Glutamatergic neuron (in vitro differentiated cells): ENCODE measurements at regions not wholly inside any gene's neighbourhood (a gene's known extent, or its start where the extent isn't known, plus 50 kb on each side); places are given as distances from the start of the nearest gene placed in this dataset.

ENCODE experiments used
- DNase-seq: peaks from one replicate; pipeline ENCODE4 v3.0.0; 2022
- H3K27ac Mint-ChIP-seq: one replicate; pipeline ENCODE4 v1.8.0; 2020; ENCODE audit warnings: mild to moderate bottlenecking, mixed read lengths, inconsistent platforms; ENCODE audit not compliant: unreplicated experiment
- H3K27me3 Mint-ChIP-seq: one replicate; pipeline ENCODE4 v1.8.0; 2020; ENCODE audit warnings: mild to moderate bottlenecking, moderate library complexity, mixed read lengths, inconsistent platforms; ENCODE audit not compliant: unreplicated experiment
- H3K36me3 Mint-ChIP-seq: one replicate; pipeline ENCODE4 v1.8.0; 2020; ENCODE audit warnings: mild to moderate bottlenecking, mixed read lengths, inconsistent platforms; ENCODE audit not compliant: unreplicated experiment
- H3K4me1 Mint-ChIP-seq: one replicate; pipeline ENCODE4 v1.8.0; 2020; ENCODE audit warnings: mild to moderate bottlenecking, low read depth, mixed read lengths, inconsistent platforms; ENCODE audit not compliant: unreplicated experiment
- H3K4me3 Mint-ChIP-seq: one replicate; pipeline ENCODE4 v1.8.0; 2020; ENCODE audit warnings: mild to moderate bottlenecking, mixed read lengths, inconsistent platforms; ENCODE audit not compliant: unreplicated experiment
- H3K9me3 Mint-ChIP-seq: one replicate; pipeline ENCODE4 v1.8.0; 2020; ENCODE audit warnings: mild to moderate bottlenecking, moderate library complexity, mixed read lengths, inconsistent platforms; ENCODE audit not compliant: unreplicated experiment
- CTCF ChIP-seq: fragments of 200-600 bp; sonication (generic); IDR thresholded peaks from one replicate; pipeline ENCODE4 v1.5.0; 2021; ENCODE audit not compliant: partially characterized antibody, unreplicated experiment

- Mint-ChIP-seq H3K36me3 (peaks cover 5% of the 10 kb centered on the region), H3K4me3 (no peak overlapping the region), H3K27ac (no peak overlapping the region), H3K27me3 (peaks cover 2% of the 10 kb centered on the region), H3K9me3 (peaks cover 3% of the 10 kb centered on the region), H3K4me1 (no peaks in the 10 kb centered on the region)
- no peak for DNase-seq
- TF ChIP-seq CTCF: no peak
Measured at GRCh38 chr11:71357414-71357813, 90.8 kb downstream of the DHCR7 start.

GRCh38 chr11:71356904-71357303, 91.3 kb downstream of the DHCR7 start:
- no peak overlapping the region for H3K27ac Mint-ChIP-seq
- no peaks in the 10 kb centered on the region for H3K4me1 Mint-ChIP-seq
- peaks cover 3% of the 10 kb centered on the region for H3K9me3 Mint-ChIP-seq
- H3K27me3 Mint-ChIP-seq: peaks cover 2% of the 10 kb centered on the region
- DNase-seq: no peak
- TF ChIP-seq CTCF: no peak
- no peak overlapping the region for H3K4me3 Mint-ChIP-seq
- peaks cover 5% of the 10 kb centered on the region for H3K36me3 Mint-ChIP-seq

GRCh38 chr11:71356280-71356876, 91.8 kb downstream of the DHCR7 start:
- TF ChIP-seq CTCF: no peak
- no peak overlapping the region for H3K4me3 Mint-ChIP-seq
- H3K36me3 Mint-ChIP-seq: peaks cover 5% of the 10 kb centered on the region
- H3K9me3 Mint-ChIP-seq: peaks cover 3% of the 10 kb centered on the region
- H3K27ac Mint-ChIP-seq: no peak overlapping the region
- H3K27me3 Mint-ChIP-seq: peaks cover 2% of the 10 kb centered on the region
- no peak for DNase-seq
- H3K4me1 Mint-ChIP-seq: no peaks in the 10 kb centered on the region

GRCh38 chr11:71355281-71355680, 92.9 kb downstream of the DHCR7 start:
- no peak for DNase-seq
- no peak for TF ChIP-seq CTCF
- Mint-ChIP-seq H3K36me3 (peaks cover 5% of the 10 kb centered on the region), H3K4me1 (no peaks in the 10 kb centered on the region), H3K27me3 (peaks cover 2% of the 10 kb centered on the region), H3K9me3 (peaks cover 3% of the 10 kb centered on the region), H3K27ac (no peak overlapping the region), H3K4me3 (no peak overlapping the region)

- no peak for TF ChIP-seq CTCF
- Mint-ChIP-seq H3K27me3 (peaks cover 2% of the 10 kb centered on the region), H3K4me1 (no peaks in the 10 kb centered on the region), H3K27ac (no peak overlapping the region), H3K36me3 (peaks cover 5% of the 10 kb centered on the region), H3K4me3 (no peak overlapping the region), H3K9me3 (peaks cover 3% of the 10 kb centered on the region)
- no peak for DNase-seq
Measured at GRCh38 chr11:71354394-71355105, 93.6 kb downstream of the DHCR7 start.
